GM21515 (cell line): ENCODE measurements at regions not wholly inside any gene's neighbourhood (a gene's known extent, or its start where the extent isn't known, plus 50 kb on each side); places are given as distances from the start of the nearest gene placed in this dataset.

Experiments
- ATAC-seq: cut with Tn5 transposase; IDR thresholded peaks from one replicate; pipeline ENCODE4 v1.9.1; 2021; ENCODE audit not compliant: unreplicated experiment

GRCh38 chr10:36506261-36506660 is 619.1 kb upstream of the ANKRD30A start:
- no peak for ATAC-seq

- no peak for ATAC-seq
These were observed 620.6 kb upstream of the ANKRD30A start for GRCh38 chr10:36504758-36505157.

GRCh38 chr10:36500266-36500665 is 625.1 kb upstream of the ANKRD30A start:
- ATAC-seq: no peak

- no peak for ATAC-seq
These were observed 625.7 kb upstream of the ANKRD30A start for GRCh38 chr10:36499693-36500092.

- no peak for ATAC-seq
These were observed 628.6 kb upstream of the ANKRD30A start for GRCh38 chr10:36496758-36497157.

GRCh38 chr10:36494371-36494770 is 631.0 kb upstream of the ANKRD30A start:
- ATAC-seq: no peak

- no peak for ATAC-seq
These were observed 631.9 kb upstream of the ANKRD30A start for GRCh38 chr10:36493516-36493880.

GRCh38 chr10:36492590-36493515 is 632.5 kb upstream of the ANKRD30A start:
- ATAC-seq: no peak

GRCh38 chr10:36491926-36492325 is 633.5 kb upstream of the ANKRD30A start:
- no peak for ATAC-seq

- no peak for ATAC-seq
These were observed 635.7 kb upstream of the ANKRD30A start for GRCh38 chr10:36489611-36490228.

- ATAC-seq: no peak
These were observed 636.2 kb upstream of the ANKRD30A start for GRCh38 chr10:36489181-36489580.

- ATAC-seq: no peak
These were observed 636.8 kb upstream of the ANKRD30A start for GRCh38 chr10:36488579-36488978.

- ATAC-seq: no peak
These were observed 646.3 kb upstream of the ANKRD30A start for GRCh38 chr10:36479073-36479472.

GRCh38 chr10:36476399-36476798 is 649.0 kb upstream of the ANKRD30A start:
- ATAC-seq: no peak

GRCh38 chr10:36475746-36476145 is 649.7 kb upstream of the ANKRD30A start:
- ATAC-seq: no peak

- no peak for ATAC-seq
These were observed 650.9 kb upstream of the ANKRD30A start for GRCh38 chr10:36474456-36474855.

GRCh38 chr10:36473122-36473521 is 652.3 kb upstream of the ANKRD30A start:
- ATAC-seq: no peak

GRCh38 chr10:36469585-36469984 is 655.8 kb upstream of the ANKRD30A start:
- no peak for ATAC-seq

- ATAC-seq: no peak
These were observed 656.8 kb upstream of the ANKRD30A start for GRCh38 chr10:36468620-36469019.

- ATAC-seq: no peak
These were observed 659.6 kb upstream of the ANKRD30A start for GRCh38 chr10:36465604-36466379.

- no peak for ATAC-seq
These were observed 661.1 kb upstream of the ANKRD30A start for GRCh38 chr10:36464291-36464690.

GRCh38 chr10:36463390-36463789 is 662.0 kb upstream of the ANKRD30A start:
- no peak for ATAC-seq
